GM19043 (cell line): ENCODE measurements at regions not wholly inside any gene's neighbourhood (a gene's known extent, or its start where the extent isn't known, plus 50 kb on each side); places are given as distances from the start of the nearest gene placed in this dataset.

Source experiments
- ATAC-seq: cut with Tn5 transposase; IDR thresholded peaks from one replicate; pipeline ENCODE4 v1.9.1; 2021; ENCODE audit warnings: low read depth; ENCODE audit not compliant: unreplicated experiment

- ATAC-seq, result no peak
These were observed 57.1 kb upstream of the ATG10 start for GRCh38 chr5:81914696-81915095.

- no peak for ATAC-seq
These were observed 58.9 kb upstream of the ATG10 start for GRCh38 chr5:81912933-81913332.

GRCh38 chr5:81909677-81910076 is 62.1 kb upstream of the ATG10 start:
- ATAC-seq, result no peak

- no peak for ATAC-seq
These were observed 63.1 kb upstream of the ATG10 start for GRCh38 chr5:81908771-81909170.

GRCh38 chr5:81908044-81908443 is 63.8 kb upstream of the ATG10 start:
- no peak for ATAC-seq

- ATAC-seq, result no peak
These were observed 64.7 kb upstream of the ATG10 start for GRCh38 chr5:81907012-81907635.

GRCh38 chr5:81906086-81906485 is 65.7 kb upstream of the ATG10 start:
- ATAC-seq, result no peak

GRCh38 chr5:81904861-81905260 is 67.0 kb upstream of the ATG10 start:
- no peak for ATAC-seq

- ATAC-seq, result no peak
These were observed 67.7 kb upstream of the ATG10 start for GRCh38 chr5:81904166-81904565.

GRCh38 chr5:81901586-81901985 is 70.2 kb upstream of the ATG10 start:
- ATAC-seq, result no peak

GRCh38 chr5:81899123-81899522 is 72.7 kb upstream of the ATG10 start:
- no peak for ATAC-seq

GRCh38 chr5:81898403-81898802 is 73.4 kb upstream of the ATG10 start:
- ATAC-seq, result no peak

- no peak for ATAC-seq
These were observed 75.1 kb upstream of the ATG10 start for GRCh38 chr5:81896764-81897163.

- no peak for ATAC-seq
These were observed 76.5 kb upstream of the ATG10 start for GRCh38 chr5:81895307-81895706.

- no peak for ATAC-seq
These were observed 77.9 kb upstream of the ATG10 start for GRCh38 chr5:81893961-81894360.

- ATAC-seq, result no peak
These were observed 87.0 kb upstream of the ATG10 start for GRCh38 chr5:81884871-81885270.

- ATAC-seq, result no peak
These were observed 88.5 kb upstream of the ATG10 start for GRCh38 chr5:81883371-81883770.

GRCh38 chr5:81881595-81881994 is 90.2 kb upstream of the ATG10 start:
- no peak for ATAC-seq

GRCh38 chr5:81879936-81880335 is 91.9 kb upstream of the ATG10 start:
- ATAC-seq, result no peak

- no peak for ATAC-seq
These were observed 93.5 kb upstream of the ATG10 start for GRCh38 chr5:81878333-81878732.

GRCh38 chr5:81866994-81867393 is 104.8 kb upstream of the ATG10 start:
- no peak for ATAC-seq

- ATAC-seq, result no peak
These were observed 109.9 kb upstream of the SSBP2 start for GRCh38 chr5:81860778-81861177.

GRCh38 chr5:81859624-81860023 is 108.7 kb upstream of the SSBP2 start:
- no peak for ATAC-seq
